ENCODE measurements at regions not wholly inside any gene's neighbourhood (a gene's known extent, or its start where the extent isn't known, plus 50 kb on each side); places are given as distances from the start of the nearest gene placed in this dataset.

DNA sequence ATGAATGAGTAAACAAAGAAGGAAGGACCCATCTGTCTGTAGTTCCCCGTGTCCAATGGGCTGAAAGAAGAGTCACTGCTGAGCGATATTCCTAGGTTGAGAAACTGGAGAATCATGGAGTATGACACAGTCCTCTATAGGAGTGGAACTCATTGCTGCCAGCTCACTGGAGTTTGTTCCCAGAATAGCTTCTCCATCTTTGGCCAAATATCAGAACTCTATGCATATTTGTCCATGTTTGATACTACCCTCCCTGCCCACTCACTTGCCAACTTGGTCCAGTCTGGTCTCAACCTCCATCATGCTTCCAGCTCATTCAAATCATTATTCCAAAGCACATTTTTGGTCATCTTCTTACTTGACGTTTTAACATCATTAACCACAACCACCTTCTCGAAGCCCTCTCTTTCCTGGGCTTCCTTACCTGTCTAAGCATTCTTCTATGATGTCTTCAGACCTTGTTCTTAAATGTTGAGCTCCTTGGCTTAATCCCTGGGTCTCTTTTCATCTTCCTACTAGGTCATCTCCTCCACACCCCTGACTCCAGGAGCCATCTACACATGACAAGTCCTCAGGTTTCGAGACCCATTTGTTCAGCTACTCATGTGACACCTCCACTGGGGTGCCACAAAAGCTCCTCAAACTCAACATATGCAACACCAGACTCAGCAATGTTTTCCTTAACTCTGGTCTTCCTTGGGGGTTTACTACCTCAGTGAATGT lies 221.6 kb downstream of the MYCN start:
- DNase-seq: no peak

DNA sequence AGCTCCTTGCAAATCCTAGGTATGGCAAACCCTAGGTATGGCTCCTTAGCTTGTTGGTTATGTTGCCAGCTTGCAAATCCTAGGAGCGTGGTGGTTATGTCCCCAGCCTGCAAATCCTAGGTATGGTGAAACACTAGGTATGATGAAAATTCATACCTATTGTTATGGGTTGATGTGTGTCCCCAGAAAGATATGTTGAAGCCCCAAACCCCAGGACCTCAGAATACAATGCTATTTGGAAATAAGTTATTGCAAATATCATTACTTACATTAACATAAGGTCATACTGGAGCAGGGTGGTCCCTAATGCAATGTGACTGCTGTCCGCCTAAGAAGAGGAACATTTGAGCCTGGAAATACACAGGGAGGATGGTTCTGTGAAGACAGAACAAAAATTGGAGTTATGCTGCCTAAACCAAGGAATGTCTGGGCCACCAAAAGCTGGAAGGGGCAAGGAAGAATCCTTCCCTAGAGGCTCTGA lies 220.8 kb downstream of the MYCN start:
- no peak for DNase-seq

- DNase-seq: no peak
Measured at GRCh38 chr2:16160281-16161084, 220.1 kb downstream of the MYCN start.

- no peak for DNase-seq
Measured at GRCh38 chr2:16156411-16156810, 216.1 kb downstream of the MYCN start.

- no peak for DNase-seq
Measured at GRCh38 chr2:16155766-16156165, 215.4 kb downstream of the MYCN start.

- no peak for DNase-seq
Measured at GRCh38 chr2:16155366-16155765, 215.0 kb downstream of the MYCN start.

DNA sequence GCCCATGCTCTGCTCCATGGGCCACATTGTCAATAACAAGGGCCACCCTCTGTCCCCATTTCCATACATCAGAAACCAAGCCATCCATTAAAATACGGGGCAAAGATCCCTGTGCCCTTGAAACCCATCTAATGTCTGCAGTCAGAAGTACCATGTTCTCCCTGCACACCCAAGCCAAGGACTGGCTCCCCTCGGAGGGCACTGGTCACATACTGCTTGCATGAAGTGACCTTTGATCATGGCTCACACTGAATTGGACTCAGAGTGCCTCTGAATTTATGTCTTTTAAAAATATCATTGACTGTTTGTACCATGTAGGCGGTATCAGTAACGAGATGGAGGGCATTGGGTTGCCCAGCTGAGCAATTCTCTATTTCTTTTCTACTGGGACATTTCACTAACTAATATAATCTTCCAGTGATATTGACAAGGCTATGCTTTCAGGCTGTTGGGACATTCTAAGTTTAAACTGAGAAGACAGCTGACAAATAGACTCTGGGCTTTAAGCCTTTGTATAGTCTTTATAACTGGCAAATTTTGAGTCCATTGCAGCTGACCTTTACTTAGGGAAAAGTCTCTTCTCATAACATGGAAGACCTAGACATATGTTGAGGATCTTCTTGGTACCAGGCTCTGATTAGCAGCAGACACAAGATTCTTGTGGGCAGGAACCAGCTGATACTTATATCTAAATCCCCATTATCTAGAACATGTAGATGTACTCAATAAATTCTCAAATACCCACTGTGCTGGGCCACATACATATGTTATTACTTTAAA lies 214.3 kb downstream of the MYCN start:
- no peak for DNase-seq

GRCh38 chr2:16154061-16154460 lies 213.7 kb downstream of the MYCN start:
- no peak for DNase-seq

GRCh38 chr2:16153754-16154035 lies 213.3 kb downstream of the MYCN start:
- DNase-seq: no peak

- DNase-seq: no peak
Measured at GRCh38 chr2:16152928-16153753, 212.8 kb downstream of the MYCN start.

DNA sequence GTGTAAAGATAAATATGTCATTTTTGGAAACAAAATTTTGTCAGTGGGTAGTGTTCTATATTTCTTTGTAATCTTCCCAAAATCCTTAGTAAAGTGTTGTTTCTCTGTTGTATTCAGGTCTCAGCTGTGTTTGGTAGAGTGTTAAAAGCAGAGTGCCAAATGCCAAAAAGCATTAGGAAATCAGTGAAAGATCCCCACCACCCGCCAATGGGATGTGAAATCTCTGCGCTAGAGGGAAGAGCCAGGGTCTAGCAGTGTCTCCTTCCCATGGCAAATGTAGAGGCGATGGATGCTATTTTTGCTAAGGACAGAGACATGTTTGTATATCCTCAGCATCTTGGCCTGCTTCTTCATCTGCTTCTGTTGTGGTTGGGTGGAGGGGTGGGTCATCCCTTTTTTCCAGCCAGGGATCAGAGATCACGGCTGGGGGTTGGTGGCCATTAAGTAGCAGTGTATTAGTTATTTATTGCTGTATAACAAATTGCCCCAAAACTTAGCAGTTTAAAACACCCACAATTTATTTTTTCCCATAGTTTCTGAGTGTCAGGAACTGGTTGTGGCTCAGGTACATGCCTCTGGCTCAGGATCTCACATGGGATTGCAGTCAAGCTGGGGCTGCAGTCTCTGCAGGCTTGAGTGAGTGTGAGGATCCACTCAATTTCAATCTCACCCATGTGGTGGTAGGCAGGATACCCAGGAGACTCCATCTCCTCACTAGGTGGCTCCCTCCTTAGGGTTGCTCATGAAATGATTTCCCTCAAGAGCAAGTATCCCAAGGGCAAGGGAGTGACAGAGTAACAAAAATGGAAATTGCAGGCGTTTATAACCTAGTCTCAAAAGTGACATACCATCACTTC lies 211.9 kb downstream of the MYCN start:
- no peak for DNase-seq

DNA sequence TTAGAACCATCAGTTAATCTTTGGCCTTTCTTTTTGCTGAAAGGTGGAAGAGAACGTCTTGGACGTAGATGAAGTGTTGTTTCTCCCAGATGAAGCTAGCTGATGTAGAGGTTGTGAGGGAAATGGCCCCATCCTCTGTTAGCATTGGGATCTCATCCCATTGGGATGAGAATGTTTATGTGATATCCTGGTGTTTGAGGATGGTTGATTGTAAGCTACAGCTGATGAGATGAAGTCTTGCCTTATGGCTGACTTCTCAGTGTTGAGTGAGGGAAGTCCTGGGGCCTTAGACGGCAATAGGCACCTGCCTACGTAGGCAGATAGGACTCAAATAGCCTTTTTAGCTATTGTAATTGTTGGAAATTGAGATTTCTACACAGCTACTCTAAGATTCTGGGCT lies 211.3 kb downstream of the MYCN start:
- DNase-seq: no peak

DNA sequence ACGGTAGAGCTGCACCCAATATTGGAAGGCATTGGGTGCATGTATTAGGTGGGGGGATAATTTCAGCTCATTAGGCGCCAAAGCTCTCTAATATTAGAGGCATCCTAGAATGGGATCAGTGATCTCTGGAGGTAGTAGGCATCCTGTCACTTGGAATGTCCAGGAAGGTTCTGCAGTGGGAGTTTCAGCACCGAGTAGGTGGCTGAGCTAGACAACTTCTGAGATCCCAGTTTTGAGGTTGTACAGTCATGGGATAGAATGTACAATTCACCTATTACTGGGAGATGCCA lies 210.9 kb downstream of the MYCN start:
- no peak for DNase-seq

- DNase-seq: no peak
Measured at GRCh38 chr2:16150456-16151280, 210.3 kb downstream of the MYCN start.

DNA sequence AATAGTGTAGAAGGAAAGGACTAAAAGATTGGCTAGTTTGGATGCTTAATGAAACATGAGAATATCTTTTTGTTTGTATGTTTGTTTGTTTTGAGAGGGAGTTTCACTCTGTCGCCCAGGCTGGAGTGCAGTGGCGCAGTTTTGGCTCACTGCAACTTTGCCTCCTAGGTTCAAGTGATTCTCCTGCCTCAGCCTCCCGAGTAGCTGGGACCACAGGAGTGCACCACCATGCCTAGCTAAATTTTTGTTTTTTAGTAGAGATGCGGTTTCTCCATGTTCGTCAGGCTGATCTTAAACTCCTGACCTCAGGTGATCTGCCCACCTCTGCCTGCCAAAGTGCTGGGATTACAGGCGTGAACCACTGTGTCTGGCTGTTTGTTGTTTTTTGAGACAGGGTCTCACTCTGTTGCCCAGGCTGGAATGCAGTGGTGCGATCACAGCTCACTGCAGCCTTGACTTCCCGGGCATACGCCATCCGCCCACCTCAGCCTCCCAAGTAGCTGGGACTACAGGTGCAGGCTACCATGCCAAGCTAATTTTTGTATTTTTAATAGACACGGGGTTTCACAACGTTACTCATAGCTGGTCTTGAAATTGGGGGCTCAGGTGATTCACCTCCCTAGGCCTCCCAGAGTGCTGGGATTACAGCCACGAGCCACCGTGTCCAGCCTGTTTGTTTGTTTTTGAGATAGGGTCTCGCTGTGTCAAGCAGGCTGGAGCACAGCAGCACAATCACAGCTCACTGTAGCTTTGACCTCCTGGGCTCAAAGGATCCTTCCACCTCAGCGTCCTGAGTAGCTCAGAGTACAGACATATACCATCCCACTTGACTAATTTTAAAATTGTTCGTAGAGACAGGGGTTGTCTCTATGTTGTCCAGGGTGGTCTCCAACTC lies 209.2 kb downstream of the MYCN start:
- no peak for DNase-seq

GRCh38 chr2:16148632-16149348 lies 208.4 kb downstream of the MYCN start:
- DNase-seq: no peak

- DNase-seq: no peak
Measured at GRCh38 chr2:16142383-16143361, 202.3 kb downstream of the MYCN start.

DNA sequence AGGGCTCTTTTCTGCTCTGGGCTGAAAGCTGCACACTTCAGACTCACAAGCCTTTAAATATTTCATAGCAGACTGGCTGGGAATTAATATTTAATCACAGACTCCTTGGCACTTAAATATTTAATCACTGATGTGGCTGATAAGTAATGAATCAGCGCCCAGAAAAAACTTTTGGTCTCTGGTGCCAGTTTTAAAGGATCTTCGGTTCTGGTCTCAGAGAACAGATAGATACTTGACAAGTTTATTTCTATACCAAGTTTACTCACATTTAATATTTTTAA lies 201.2 kb downstream of the MYCN start:
- DNase-seq: no peak

Measured in activated CD4-positive, alpha-beta T cell treated with anti-CD3 and anti-CD28 coated beads, Interleukin-2, amount 50 U/mL, for 48 hours (primary cell).